OCI-LY1 (cell line): ENCODE measurements at regions not wholly inside any gene's neighbourhood (a gene's known extent, or its start where the extent isn't known, plus 50 kb on each side); places are given as distances from the start of the nearest gene placed in this dataset.

Source experiments
- H2AFZ ChIP-seq: fragments of 200-600 bp; sonication (generic), shearing (Covaris generic); 2 replicates; pipeline ENCODE4 v1.6.0; 2014; ENCODE audit warnings: antibody characterized with exemption, mild to moderate bottlenecking, low read length
- H3F3A ChIP-seq: fragments of 200-600 bp; sonication (generic), shearing (Covaris generic); 2 replicates; pipeline ENCODE4 v1.6.0; 2014; ENCODE audit warnings: mild to moderate bottlenecking, antibody characterized with exemption, low read length, moderate library complexity; ENCODE audit not compliant: insufficient read depth
- H3K27ac ChIP-seq: fragments of 200-600 bp; sonication (generic); 2 replicates; pipeline ENCODE4 v1.5.1; 2014; ENCODE audit warnings: low read length, mixed run types, mild to moderate bottlenecking, low read depth; ENCODE audit not compliant: poor library complexity, severe bottlenecking
- H3K27me3 ChIP-seq: fragments of 200-600 bp; sonication (generic); 2 replicates; pipeline ENCODE4 v1.6.0; 2014; ENCODE audit warnings: antibody characterized with exemption, mild to moderate bottlenecking, low read length, moderate library complexity; ENCODE audit not compliant: insufficient read depth
- H3K36me3 ChIP-seq: fragments of 200-600 bp; sonication (generic); 2 replicates; pipeline ENCODE4 v1.6.1; 2014; ENCODE audit warnings: mild to moderate bottlenecking, antibody characterized with exemption, low read length, moderate library complexity, mixed read lengths; ENCODE audit not compliant: insufficient read depth
- H3K4me1 ChIP-seq: fragments of 200-600 bp; sonication (generic); 2 replicates; pipeline ENCODE4 v1.5.1; 2014; ENCODE audit warnings: mild to moderate bottlenecking, low read length, moderate library complexity; ENCODE audit not compliant: insufficient read depth, severe bottlenecking
- H3K4me2 ChIP-seq: fragments of 200-600 bp; sonication (generic), shearing (Covaris generic); 2 replicates; pipeline ENCODE4 v1.6.1; 2014; ENCODE audit warnings: low read length
- H3K4me3 ChIP-seq: fragments of 200-600 bp; sonication (generic); 2 replicates; pipeline ENCODE4 v1.5.1; 2014; ENCODE audit warnings: low read length, low read depth, mild to moderate bottlenecking, mixed read lengths; ENCODE audit not compliant: poor library complexity, severe bottlenecking
- H3K79me2 ChIP-seq: fragments of 200-600 bp; shearing (Covaris generic); 2 replicates; pipeline ENCODE4 v1.6.1; 2016; ENCODE audit warnings: mixed run types, low read length, mixed read lengths; ENCODE audit not compliant: insufficient read depth
- H3K9ac ChIP-seq: fragments of 200-600 bp; sonication (generic), shearing (Covaris generic); 2 replicates; pipeline ENCODE4 v1.6.1; 2014; ENCODE audit warnings: mild to moderate bottlenecking, low read length, mixed read lengths
- H3K9me2 ChIP-seq: fragments of 200-600 bp; sonication (generic), shearing (Covaris generic); 2 replicates; pipeline ENCODE4 v1.6.1; 2014; ENCODE audit warnings: low read depth, mild to moderate bottlenecking, low read length, mixed read lengths
- H3K9me3 ChIP-seq: fragments of 200-600 bp; shearing (Covaris generic); 2 replicates; pipeline ENCODE4 v1.6.1; 2014; ENCODE audit warnings: low read length, mixed read lengths
- H4K20me1 ChIP-seq: fragments of 200-600 bp; sonication (generic), shearing (Covaris generic); 2 replicates; pipeline ENCODE4 v1.6.0; 2016; ENCODE audit warnings: mild to moderate bottlenecking, low read length; ENCODE audit not compliant: insufficient read depth
- EZH2 ChIP-seq: fragments of 200-600 bp; sonication (generic), shearing (Covaris generic); IDR thresholded peaks from 2 replicates; pipeline ENCODE4 v1.8.0; 2017; ENCODE audit warnings: borderline replicate concordance, mixed run types, mild to moderate bottlenecking, antibody characterized with exemption, low read length, moderate library complexity, mixed read lengths
- TF ChIP-seq, protein P1 (sequence below): fragments of 200-600 bp; sonication (generic), shearing (Covaris generic); IDR thresholded peaks from 2 replicates; pipeline ENCODE4 v1.5.1; 2017; ENCODE audit warnings: mild to moderate bottlenecking, antibody characterized with exemption, low read length, moderate library complexity, mixed read lengths

- H3K9me3 ChIP-seq: no peaks in the 10 kb centered on the region
- no peak overlapping the region for H3K27ac ChIP-seq
- no peak overlapping the region for H3K4me2 ChIP-seq
- H4K20me1 ChIP-seq: no peaks in the 10 kb centered on the region
- H3K27me3 ChIP-seq: no peaks in the 10 kb centered on the region
- no peaks in the 10 kb centered on the region for H3K79me2 ChIP-seq
- H2AFZ ChIP-seq: no peak overlapping the region
- no peaks in the 10 kb centered on the region for H3F3A ChIP-seq
- no peak for TF ChIP-seq EZH2
- TF ChIP-seq, protein P1, sequence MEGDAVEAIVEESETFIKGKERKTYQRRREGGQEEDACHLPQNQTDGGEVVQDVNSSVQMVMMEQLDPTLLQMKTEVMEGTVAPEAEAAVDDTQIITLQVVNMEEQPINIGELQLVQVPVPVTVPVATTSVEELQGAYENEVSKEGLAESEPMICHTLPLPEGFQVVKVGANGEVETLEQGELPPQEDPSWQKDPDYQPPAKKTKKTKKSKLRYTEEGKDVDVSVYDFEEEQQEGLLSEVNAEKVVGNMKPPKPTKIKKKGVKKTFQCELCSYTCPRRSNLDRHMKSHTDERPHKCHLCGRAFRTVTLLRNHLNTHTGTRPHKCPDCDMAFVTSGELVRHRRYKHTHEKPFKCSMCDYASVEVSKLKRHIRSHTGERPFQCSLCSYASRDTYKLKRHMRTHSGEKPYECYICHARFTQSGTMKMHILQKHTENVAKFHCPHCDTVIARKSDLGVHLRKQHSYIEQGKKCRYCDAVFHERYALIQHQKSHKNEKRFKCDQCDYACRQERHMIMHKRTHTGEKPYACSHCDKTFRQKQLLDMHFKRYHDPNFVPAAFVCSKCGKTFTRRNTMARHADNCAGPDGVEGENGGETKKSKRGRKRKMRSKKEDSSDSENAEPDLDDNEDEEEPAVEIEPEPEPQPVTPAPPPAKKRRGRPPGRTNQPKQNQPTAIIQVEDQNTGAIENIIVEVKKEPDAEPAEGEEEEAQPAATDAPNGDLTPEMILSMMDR: no peak
- no peak overlapping the region for H3K4me3 ChIP-seq
- no peaks in the 10 kb centered on the region for H3K9me2 ChIP-seq
- H3K36me3 ChIP-seq: no peaks in the 10 kb centered on the region
- no peak overlapping the region for H3K9ac ChIP-seq
- no peaks in the 10 kb centered on the region for H3K4me1 ChIP-seq
Measured at GRCh38 chr3:71973274-71974030, 188.5 kb upstream of the PROK2 start.

- Histone ChIP-seq H4K20me1 (no peaks in the 10 kb centered on the region), H3K36me3 (no peaks in the 10 kb centered on the region), H3K27ac (no peak overlapping the region), H3F3A (no peaks in the 10 kb centered on the region), H3K4me2 (no peak overlapping the region), H3K9me3 (no peaks in the 10 kb centered on the region), H3K27me3 (no peaks in the 10 kb centered on the region), H3K4me3 (no peak overlapping the region), H3K4me1 (no peaks in the 10 kb centered on the region), H2AFZ (no peak overlapping the region), H3K9me2 (no peaks in the 10 kb centered on the region), H3K79me2 (no peaks in the 10 kb centered on the region), H3K9ac (no peak overlapping the region)
- TF ChIP-seq EZH2: no peak
- TF ChIP-seq, protein P1: no peak
Measured at GRCh38 chr3:71972031-71972430, 187.1 kb upstream of the PROK2 start.

DNA sequence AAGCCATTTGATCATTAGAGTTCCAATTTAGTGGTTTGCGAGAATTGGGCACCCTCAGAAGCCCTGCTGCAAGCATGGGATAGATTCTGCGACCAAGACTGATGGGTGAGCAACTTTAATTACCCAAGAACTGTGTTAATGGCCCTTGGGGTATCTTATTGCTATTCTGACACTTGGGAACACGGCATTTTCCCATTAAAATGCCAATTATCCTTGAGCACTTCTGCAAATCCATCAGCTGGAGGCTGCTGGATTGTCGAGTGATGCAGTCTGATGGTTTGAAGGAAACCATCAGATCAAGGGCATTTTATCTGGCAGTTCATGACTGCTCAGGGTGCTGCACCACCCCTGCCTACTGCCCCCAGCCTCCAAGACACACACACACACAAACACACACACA lies 183.6 kb upstream of the PROK2 start:
- no peaks in the 10 kb centered on the region for H3K4me1 ChIP-seq
- no peak overlapping the region for H3K4me3 ChIP-seq

More for the DNA sequence above, 183.6 kb upstream of the PROK2 start:
- TF ChIP-seq, protein P1: no peak
- TF ChIP-seq EZH2: no peak
- peaks cover 3% of the 10 kb centered on the region; the same call in 1 of the 2 replicates for H3K27me3 ChIP-seq
- no peak overlapping the region for H2AFZ ChIP-seq
- no peak overlapping the region for H3K27ac ChIP-seq
- no peak overlapping the region for H3K4me2 ChIP-seq
- no peaks in the 10 kb centered on the region for H3K9me3 ChIP-seq
- no peaks in the 10 kb centered on the region for H4K20me1 ChIP-seq
- H3K79me2 ChIP-seq: no peaks in the 10 kb centered on the region
- no peaks in the 10 kb centered on the region for H3K36me3 ChIP-seq
- no peak overlapping the region for H3K9ac ChIP-seq
- no peaks in the 10 kb centered on the region for H3F3A ChIP-seq
- no peaks in the 10 kb centered on the region for H3K9me2 ChIP-seq
